Right lobe of liver (tissue), 4 donors: ENCODE measurements at regions not wholly inside any gene's neighbourhood (a gene's known extent, or its start where the extent isn't known, plus 50 kb on each side); places are given as distances from the start of the nearest gene placed in this dataset.

Experiments used
- POLR2A ChIP-seq: fragments of 450-650 bp; IDR thresholded peaks from one replicate; pipeline ENCODE4 v1.6.1; 2017; ENCODE audit warnings: antibody characterized with exemption, mild to moderate bottlenecking
- TF ChIP-seq, protein P1 (sequence below), 4 donors: fragments of 200-600 bp in 3 of 4; fragments of 450-650 bp in 1 of 4; IDR thresholded peaks; one replicate each; pipeline versions ENCODE4 v1.5.1 to v1.8.0; 2016 to 2022; ENCODE audit warnings: antibody characterized with exemption in 4 of 4, mild to moderate bottlenecking in 2 of 4
- donor health status: DM: no; HTN: no; CAD: no.
- donor health status: DM: no; HTN: no; CAD: no.
- donor health status: DM: no; HTN: yes; CAD: no.

GRCh38 chr13:112169941-112170822 is 103.2 kb downstream of the SOX1 start:
- TF ChIP-seq, protein P1, sequence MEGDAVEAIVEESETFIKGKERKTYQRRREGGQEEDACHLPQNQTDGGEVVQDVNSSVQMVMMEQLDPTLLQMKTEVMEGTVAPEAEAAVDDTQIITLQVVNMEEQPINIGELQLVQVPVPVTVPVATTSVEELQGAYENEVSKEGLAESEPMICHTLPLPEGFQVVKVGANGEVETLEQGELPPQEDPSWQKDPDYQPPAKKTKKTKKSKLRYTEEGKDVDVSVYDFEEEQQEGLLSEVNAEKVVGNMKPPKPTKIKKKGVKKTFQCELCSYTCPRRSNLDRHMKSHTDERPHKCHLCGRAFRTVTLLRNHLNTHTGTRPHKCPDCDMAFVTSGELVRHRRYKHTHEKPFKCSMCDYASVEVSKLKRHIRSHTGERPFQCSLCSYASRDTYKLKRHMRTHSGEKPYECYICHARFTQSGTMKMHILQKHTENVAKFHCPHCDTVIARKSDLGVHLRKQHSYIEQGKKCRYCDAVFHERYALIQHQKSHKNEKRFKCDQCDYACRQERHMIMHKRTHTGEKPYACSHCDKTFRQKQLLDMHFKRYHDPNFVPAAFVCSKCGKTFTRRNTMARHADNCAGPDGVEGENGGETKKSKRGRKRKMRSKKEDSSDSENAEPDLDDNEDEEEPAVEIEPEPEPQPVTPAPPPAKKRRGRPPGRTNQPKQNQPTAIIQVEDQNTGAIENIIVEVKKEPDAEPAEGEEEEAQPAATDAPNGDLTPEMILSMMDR (IDR thresholded peaks at IDR 0.05): no peak
- TF ChIP-seq POLR2A: no peak
